Germinal center (tissue), 1 donor: ENCODE measurements at regions not wholly inside any gene's neighbourhood (a gene's known extent, or its start where the extent isn't known, plus 50 kb on each side); places are given as distances from the start of the nearest gene placed in this dataset.

Experiments used
- DNase-seq: peaks from one replicate; pipeline ENCODE4 v3.0.0; 2012; ENCODE audit warnings: mixed read lengths, low spot score

DNA sequence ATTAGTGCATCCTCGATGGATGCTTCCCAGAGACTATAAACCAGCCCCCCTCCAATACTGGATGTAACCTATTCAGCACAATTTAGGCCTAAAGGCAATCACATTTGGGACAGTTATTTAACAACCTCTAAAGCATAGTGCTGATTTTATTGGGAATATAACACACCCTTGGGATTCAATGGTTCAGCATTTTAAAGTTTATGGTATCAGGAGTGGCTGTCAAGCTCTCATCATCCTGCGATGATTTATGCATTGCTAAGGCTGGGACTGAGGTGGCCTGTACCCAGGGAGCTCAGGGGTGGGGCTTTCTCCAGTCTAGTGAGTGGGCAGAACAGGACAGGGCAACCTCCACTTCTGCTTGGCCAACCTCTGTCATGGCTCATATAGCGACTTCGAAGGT, 464.9 kb downstream of the INHBA start:
- no peak for DNase-seq

DNA sequence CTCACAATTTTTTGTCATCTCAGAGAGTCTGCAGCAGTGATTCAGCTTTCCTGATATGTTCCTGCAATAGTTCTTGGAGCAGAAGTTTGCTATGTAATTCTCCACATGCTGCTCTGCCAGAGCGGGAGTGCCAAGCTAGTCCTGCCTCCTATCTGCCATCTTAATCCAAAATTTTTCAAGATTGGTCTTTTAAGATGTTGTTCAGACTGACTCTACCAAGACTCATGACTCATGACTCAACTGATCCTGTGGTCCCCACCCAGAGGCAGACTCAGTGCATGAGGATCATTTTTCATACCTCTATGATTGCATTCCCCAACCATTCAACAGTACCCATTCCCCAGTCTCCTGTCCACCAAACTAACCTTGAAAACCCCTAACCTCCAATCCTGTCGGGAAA, 470.8 kb downstream of the INHBA start:
- DNase-seq: no peak

DNA sequence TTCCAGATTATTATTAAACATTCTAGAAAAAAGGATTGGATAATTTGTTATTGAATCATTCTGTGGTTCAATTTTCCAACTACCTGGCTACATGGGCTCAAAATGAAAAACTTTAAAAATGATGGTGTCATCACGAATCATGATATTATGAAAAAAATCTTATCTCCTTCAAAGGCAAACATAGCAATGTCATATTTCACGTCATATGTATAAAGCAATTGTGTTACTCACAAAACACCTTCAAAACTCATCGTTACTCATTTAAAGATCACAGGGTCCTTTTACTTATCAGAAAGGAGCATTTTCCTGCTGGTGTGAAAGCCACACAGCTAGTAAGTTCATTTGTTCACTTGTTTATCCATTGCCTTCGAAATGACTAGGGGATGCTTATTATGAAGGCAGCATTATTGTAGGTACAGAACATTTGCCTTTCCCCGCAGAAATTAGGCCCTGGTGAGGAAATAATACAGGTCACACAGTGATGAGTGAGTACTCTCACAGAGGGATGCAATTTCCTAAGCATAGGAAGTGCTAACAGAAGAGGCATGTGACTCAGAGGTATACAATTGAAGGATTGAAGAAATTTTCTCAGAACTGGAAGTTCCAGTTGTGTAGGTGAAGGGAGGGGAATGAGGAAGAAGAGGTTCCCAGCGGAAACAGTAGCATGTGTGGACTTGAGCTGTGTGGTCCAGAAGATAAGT, 478.7 kb downstream of the INHBA start:
- DNase-seq: no peak

DNA sequence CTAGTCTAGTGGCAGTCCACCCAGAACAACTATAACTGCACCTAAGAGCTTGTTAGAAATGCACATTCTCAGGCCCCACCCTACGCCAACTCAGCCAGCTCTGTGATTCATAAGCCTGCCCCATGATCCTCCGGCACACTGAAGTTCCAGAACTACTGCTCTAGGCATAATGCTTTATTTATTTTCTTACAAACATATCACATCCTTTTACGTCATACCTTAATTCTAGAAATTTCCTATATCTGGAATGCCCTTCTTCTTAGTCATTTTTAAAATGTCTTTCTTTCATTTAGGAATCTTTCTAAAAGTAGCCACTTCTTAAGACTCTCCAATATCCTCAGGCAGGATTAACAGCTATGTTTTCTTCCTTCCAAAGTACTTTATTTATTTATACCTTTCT, 480.1 kb downstream of the INHBA start:
- no peak for DNase-seq

DNA sequence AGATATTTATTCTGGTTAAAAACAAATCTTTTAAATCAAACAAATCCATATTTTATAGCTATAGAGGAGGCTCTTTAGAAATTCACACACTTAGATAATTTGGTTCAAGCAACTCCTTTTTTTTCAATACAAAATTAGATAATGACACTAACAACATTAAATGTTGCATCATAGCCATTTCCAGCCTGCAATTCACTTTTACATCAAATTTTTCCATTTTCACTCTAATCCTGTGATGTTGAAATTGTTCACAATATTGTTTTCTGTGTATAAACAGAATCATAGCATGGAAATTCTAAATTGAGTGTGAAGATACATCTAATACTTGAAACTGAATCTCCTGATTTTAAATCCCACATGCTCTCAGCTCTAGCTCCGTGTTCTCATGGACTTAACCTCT, 482.6 kb downstream of the INHBA start:
- no peak for DNase-seq

DNA sequence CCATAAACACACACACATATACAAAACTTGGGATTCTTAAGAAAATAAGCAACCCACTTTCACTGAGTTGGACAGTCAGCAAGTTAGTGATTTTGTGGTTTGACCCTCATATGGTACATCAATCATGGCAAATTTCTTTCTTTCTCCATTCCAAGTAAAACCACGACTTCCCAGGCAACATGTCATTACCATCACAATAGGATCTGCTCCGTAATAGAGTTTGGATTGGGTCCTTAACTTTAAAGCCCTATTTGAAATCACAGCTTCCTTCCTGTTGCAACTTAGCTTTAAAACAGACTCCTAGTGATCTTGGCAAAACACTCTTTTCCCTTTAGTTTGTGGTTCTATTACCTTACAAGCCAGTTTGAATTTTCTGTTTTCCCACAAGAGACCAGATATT, 483.6 kb downstream of the INHBA start:
- DNase-seq: no peak

DNA sequence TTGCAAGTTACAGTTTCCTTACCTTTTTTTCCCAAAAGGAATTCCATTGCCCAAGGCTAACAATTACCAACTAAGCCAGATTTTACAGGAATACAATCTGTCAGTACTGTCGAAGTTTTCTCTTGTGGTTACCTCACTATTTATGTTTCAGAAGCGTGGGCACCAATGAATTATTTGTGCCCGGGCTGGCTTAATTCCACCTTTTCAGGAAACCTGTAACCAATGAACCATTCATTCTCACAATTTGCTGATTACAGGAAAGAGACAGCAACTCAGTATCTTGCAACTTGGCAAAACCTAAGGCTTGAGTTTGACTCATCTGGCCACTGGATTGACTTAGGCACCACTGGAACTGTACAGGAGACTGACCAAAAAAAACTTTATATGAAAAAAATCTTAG, 485.6 kb downstream of the INHBA start:
- DNase-seq: no peak

DNA sequence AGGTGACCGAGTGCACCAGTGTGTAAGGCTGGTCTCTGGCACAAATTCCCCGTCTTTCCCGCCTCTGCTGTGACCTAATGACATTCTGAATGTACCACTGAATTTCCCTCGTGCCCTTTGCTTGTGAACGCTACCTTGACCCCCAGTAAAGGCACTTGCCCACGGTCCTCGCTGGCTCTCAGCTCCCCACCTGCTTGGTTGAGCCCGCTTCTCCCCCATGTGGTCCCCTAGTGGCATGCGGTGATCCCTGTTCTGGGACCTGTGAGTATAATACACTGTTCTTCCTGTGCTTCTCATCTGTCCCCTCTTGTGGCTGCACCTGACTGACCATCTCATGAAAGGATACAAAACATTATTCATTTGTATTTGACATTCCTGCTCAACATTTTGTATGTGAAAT, 495.7 kb downstream of the INHBA start:
- no peak for DNase-seq

DNA sequence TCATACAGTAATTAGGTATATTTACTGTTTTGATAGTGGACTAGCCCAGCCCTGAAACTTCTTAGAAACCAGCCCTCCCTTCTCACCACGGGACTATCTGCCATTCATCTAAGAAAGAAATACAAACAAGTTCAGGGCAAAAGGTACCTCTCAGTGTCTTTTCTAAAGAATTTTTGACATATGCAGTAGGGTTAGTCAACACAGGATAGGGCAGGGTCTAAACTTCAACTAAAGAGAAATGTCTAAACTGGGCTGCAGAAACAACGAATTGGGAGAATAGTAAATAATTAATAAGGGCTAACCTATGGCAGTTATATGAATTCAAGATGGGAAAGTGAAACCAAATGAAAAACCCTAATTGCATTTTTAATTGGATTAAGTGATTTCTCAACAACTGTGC, 496.6 kb downstream of the INHBA start:
- no peak for DNase-seq

DNA sequence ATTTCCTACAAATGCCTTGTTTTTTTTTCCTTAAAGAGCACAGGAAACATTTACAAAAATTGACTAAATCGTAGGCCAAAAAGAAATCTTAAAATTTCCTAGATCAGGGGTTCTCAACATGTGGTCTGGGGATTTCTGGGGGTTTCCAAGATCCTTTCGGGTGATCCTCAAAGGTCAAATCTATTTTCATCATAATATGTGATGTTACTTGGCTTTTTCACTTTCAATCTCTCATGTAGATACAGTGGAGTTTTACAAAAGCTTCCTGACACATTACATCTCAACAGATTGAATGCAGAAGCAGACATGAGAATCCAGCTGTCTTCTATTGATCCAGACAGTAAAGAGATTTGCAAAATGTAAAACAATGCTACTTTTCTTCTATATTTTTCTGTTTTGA, 497.3 kb downstream of the INHBA start:
- no peak for DNase-seq

DNA sequence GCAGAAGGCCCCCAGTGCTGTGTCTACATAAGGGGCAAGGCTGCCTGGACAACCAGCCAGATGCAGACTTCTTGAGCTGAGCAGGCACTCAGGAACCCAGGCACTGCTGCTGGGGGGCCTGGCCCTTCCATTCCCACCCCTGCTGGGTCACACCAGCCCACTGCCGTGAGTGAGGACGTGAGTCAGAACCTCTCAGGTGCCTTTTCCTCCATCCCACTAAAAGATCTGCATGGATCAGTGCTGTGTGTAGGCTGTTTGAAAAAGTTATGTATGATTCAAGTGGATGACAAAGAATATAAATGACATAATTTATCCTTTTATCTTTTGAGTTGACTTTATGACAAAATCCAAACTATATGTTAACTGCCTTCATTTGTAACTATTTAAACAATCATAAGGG, 499.3 kb downstream of the INHBA start:
- DNase-seq: no peak

DNA sequence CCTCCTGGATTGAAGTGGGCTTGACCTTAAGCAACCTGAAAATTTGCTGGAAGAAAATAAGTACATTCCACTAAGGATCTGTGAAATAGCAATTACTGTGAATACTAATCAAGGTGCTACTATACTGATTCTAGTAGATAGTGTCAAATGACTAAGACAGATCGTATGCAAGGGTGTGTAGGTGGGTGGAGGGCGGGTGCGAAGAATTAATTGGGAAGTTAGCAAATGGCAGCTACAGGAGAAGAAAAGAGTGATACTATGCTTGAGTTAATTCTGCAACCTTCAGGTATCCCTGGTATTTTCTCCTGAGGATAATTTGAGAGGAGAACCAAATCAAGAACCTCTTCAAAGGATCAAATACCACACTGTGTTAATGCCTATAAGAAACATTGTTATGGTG, 501.9 kb downstream of the INHBA start:
- DNase-seq: no peak

DNA sequence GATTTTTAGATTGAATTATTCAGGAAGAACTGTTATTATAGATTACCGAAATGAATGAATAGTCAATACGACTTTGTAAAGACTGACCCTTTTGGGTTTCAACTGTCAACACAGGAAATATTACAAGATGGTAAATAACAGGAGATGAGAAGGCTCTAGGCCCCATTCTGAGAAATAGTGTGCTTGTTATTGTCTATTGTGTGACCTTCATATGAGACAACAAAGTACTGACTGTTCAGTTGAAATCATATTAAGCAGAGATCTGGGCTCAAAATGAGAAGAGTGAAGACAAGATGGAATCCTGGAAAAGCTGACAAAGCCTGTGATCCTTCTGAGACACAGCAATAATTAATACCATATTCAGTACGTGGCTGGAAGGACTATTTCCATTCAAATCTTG, 503.8 kb downstream of the INHBA start:
- no peak for DNase-seq

DNA sequence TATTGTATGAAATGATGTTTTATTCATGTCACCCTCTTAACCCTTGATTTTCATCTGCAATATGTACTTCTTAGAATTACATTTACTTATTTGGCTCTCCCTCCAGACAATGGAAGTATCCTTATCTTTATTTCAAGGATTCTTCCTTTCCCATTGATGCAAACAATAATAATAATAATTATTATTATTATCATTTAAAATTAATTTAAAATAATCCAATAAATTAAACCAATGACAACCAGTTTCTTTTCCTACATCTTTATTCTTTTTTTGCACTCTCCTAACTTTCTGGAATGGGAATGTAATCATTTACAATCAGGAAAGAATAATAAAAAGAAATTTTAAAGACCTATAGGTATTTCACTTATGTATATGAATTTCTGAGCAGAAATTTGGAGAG, 504.4 kb downstream of the INHBA start:
- DNase-seq: no peak

DNA sequence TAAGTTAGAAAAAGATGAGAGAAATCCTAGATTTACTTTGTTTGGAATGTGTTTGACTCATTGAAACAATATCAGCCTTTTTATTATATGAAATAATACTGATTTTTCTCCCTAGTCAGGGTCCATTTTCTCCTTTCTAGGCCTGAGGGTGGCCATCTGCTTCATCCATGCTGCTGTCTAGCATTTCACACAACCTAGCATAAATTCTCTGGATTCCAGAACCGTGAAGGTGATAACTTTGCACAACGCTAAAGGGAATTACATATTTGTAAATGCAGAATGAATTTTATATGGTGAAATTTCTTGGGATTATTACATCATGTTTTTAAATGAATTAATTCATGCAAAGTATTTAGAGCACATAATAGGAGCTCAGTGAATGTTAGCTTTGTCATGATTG, 505.1 kb downstream of the INHBA start:
- DNase-seq: no peak

DNA sequence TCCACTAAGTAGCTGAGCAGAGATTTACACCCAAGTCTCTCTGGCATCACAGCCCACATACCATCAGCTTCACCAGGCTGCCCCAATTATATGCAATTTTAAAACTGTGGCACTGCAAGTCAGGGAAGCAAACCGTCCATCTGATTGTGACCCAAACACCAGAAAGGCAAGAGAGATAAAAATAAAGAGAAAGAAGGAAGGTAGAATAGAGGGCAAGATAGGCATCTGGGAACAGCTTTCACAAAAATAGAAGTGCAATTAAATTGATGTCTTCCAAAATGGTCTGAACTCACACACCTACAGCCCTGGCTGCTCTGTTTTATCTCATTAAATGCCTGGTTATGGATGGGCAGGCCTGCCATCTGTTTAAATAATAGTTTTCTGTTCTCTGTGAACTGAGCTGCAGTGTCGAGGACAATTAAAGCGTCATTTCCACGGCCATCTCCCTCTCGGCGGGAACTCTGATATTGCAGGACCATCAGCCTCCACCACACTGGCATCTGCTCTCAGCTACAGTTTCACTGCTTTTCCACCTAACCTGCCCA, 509.1 kb downstream of the INHBA start:
- no peak for DNase-seq

DNA sequence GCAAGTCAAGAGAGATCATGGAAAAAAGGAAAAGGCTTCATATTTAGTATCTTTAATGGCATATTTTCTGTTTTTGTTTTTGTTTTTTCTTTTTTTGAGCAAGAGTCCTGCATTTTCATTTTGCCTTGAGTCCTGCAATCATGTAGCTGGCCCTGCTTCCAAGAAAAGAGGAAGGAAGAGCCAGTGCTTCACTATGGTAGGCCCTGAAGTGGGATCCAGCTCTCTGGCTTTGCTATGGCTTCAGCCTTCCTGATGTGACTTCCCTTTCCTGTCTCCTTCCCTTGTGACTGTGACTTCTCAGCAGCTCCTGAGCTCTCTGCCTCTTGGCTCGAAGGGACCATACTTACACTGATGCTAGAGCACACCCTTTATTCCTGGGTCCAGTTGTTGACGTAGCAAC, 512.3 kb downstream of the INHBA start:
- no peak for DNase-seq

DNA sequence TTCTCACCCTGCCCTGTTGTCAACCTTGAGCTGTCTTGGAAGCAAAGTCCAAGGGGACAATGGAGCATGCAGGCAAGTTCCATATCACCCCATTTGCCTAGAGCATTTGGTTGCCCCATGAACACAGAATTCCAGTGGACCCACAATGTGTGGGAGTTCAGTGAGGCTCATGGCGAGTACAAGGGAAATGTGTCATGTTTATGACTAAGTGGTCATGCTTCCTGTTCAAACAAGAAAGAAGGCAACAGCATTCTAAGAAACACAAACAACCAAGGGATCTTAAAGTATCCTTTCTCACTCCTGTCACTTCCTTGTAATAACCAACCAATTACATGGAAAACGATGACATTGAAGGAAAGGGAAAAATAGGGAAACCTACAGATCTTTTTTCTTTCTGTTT, 513.0 kb downstream of the INHBA start:
- no peak for DNase-seq

DNA sequence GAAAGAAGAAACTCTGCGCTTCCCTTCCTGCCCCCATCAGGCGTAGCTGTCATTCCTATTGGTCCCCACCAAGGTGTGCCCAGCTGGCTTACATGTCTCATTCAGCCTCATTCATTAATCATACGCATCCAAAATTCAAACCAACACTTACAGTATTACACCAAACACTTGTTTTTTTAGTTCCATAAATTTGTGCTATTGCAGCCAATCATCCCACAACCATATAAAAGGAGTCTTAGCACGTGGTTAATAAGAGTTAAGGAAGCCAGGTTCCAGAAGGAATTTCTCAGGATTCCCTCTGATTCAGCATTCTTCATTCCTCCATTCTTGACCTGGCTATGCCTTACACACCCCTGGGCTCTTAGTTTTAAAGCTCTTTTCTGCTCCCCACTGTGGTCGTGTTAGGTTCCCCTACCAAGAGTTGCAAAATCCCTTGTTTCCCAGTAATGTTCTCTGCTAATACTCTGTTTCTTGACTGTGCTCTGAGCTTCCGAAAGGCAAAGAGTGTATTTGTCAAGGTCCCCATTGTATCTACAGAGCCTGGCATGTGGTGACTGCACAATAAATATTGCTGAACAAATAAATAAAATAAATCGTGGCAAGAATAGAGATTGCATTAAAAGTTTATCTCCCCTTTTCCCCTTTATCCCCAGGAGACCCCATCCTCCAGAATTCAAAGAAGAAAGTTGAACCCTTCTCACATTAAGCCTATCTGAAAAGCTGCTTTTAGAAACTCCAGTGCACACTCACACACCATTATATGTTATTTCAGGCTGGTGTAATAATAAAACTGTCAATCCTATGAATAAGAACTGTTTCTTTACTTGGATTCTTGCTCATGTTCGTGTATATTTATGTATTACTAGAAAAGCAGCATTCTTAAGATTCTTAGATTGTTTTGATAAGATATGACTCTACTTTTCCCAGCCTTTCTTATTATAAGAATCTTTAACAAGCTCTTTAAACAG, 514.4 kb downstream of the INHBA start:
- DNase-seq: no peak

DNA sequence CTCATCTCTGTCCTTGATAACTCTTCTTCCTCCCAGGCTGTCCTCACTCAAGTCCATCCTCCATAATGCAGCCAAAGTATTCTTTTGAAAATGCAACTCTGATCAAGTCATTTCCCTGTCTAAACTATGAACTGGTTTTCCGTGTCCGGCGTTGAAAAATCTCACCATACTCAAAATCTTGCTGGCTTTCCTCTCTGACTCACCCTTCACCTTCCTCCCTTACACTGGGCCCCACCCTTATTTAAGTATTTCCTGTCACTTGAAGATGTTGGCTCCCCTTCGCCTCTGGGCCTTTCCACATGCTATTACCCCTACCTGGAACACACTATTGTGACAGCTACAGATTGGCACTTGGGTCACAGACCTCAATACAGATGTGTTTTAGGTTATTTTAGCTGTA, 515.6 kb downstream of the INHBA start:
- DNase-seq: no peak

DNA sequence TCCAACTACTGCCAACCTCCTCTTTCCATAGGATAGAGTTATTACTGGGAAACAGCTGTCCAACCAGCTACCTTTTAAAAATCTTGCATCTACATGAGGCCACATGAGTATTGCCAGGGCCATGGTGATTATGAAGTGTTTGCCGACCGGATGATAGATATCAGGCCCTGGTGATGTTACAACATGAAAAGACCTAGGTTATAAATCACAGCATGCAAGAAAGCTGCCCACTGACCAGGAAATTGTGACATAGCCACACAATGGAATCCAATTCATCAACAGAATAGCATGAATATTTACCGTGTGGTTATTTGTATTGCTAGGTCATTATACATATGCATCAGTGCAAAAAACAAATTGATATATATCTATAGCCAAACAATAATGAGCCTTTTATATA, 517.0 kb downstream of the INHBA start:
- no peak for DNase-seq

DNA sequence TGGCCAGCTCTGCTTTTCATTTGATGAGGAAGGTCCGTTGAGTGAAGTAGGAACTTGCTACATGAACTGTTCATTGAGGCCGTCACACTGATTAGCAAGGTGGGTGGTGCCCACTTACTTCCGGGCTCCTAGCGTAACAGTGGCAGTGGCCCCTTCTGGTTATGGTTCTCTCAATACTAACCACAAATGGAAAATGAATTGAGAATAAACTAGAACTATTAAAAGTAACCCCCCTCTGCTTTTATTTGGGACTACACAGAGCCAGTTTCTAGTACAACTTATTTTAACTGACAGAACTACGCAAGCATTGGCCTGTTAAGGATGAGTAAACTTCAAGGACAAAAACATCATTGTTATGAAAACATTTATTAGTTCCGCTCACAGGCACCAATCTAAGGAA, 519.1 kb downstream of the INHBA start:
- no peak for DNase-seq

DNA sequence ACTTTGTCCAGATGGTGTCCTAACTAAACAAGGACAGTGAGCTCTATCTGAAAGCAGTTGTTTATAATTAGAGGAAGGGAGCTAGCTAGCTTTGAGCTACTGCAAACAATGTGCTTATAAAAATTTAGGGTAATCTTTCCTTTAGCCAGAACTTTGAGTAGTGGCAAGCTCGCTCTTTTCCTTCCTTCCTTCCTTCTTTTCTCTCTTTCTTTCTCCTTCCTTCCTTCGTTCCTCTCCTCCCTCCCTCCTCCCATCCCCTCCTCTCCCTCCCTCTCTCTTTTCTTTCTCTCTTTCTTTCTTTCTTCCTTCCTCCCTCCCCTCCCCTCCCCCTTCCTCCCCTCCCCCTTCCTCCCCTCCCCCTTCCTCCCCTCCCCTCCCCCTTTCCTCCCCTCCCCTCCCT, 520.1 kb downstream of the INHBA start:
- no peak for DNase-seq
